Peyer's patch (tissue), 4 donors: ENCODE measurements at regions not wholly inside any gene's neighbourhood (a gene's known extent, or its start where the extent isn't known, plus 50 kb on each side); places are given as distances from the start of the nearest gene placed in this dataset.

Source experiments
- POLR2A ChIP-seq, 2 donors: fragments of 450-650 bp; IDR thresholded peaks; one replicate each; pipeline ENCODE4 v1.5.1; 2017; ENCODE audit warnings: antibody characterized with exemption in 2 of 2, mild to moderate bottlenecking in 2 of 2, moderate library complexity in 2 of 2
- TF ChIP-seq, protein P1 (sequence below), 6 experiments: fragments of 450-650 bp in 4 of 6; fragments of 200-600 bp in 2 of 6; sonication (generic) in 1 of 6; IDR thresholded peaks; one replicate each; pipeline ENCODE4 v1.5.1; 2017 to 2019; ENCODE audit warnings: antibody characterized with exemption in 6 of 6, mild to moderate bottlenecking in 3 of 6, moderate library complexity in 1 of 6

DNA sequence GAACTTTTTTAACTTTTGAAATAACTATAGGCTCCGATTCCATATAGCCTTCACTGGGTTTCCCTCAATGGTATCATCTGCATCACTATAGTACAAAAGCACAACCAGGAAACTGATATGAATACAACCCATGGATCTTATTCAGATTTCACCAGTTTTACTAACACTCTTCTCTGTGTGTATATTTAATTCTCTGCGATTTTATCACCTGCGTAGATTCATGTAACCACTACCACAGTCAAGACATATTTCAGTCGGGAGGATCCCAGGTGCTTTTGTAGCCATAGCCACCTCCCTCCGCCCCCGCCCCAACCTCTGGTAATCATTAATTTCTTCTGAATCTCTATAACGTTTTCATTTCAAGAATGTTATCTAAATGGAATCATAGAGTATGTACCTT lies 82.8 kb upstream of the C7orf33 start:
- TF ChIP-seq, protein P1, sequence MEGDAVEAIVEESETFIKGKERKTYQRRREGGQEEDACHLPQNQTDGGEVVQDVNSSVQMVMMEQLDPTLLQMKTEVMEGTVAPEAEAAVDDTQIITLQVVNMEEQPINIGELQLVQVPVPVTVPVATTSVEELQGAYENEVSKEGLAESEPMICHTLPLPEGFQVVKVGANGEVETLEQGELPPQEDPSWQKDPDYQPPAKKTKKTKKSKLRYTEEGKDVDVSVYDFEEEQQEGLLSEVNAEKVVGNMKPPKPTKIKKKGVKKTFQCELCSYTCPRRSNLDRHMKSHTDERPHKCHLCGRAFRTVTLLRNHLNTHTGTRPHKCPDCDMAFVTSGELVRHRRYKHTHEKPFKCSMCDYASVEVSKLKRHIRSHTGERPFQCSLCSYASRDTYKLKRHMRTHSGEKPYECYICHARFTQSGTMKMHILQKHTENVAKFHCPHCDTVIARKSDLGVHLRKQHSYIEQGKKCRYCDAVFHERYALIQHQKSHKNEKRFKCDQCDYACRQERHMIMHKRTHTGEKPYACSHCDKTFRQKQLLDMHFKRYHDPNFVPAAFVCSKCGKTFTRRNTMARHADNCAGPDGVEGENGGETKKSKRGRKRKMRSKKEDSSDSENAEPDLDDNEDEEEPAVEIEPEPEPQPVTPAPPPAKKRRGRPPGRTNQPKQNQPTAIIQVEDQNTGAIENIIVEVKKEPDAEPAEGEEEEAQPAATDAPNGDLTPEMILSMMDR (IDR thresholded peaks at IDR 0.05) = no peak
- TF ChIP-seq POLR2A (IDR thresholded peaks at IDR 0.05) = no peak
